GM23338 (cell line): ENCODE measurements at regions not wholly inside any gene's neighbourhood (a gene's known extent, or its start where the extent isn't known, plus 50 kb on each side); places are given as distances from the start of the nearest gene placed in this dataset.

Experiments used
- CREB1 ChIP-seq: fragments of 250-450 bp; sonication (Bioruptor Pico); IDR thresholded peaks from 2 replicates; pipeline ENCODE4 v1.5.0; 2020; ENCODE audit warnings: low read depth, mild to moderate bottlenecking, moderate library complexity
- CTCF ChIP-seq, 2 experiments: fragments of 200-600 bp in 1 of 2; sonication (generic) in 1 of 2; conservative IDR thresholded peaks; 2 replicates each; pipeline versions ENCODE4 v1.5.1 to v1.6.1; 2016 to 2017; ENCODE audit warnings: antibody characterized with exemption in 2 of 2, low read depth in 2 of 2, mild to moderate bottlenecking in 2 of 2, moderate library complexity in 1 of 2
- ETS1 ChIP-seq: IDR thresholded peaks from 2 replicates; pipeline ENCODE4 v1.6.1; 2016; ENCODE audit warnings: antibody characterized with exemption
- EZH2 ChIP-seq: fragments of 200-600 bp; sonication (generic); IDR thresholded peaks from one replicate; pipeline ENCODE4 v1.8.0; 2017; ENCODE audit warnings: antibody characterized with exemption, mild to moderate bottlenecking, low read depth; ENCODE audit not compliant: unreplicated experiment
- EZH2phosphoT487 ChIP-seq: fragments of 200-600 bp; sonication (generic); IDR thresholded peaks from one replicate; pipeline ENCODE4 v1.8.1; 2018; ENCODE audit warnings: antibody characterized with exemption; ENCODE audit not compliant: unreplicated experiment
- JUNB ChIP-seq: IDR thresholded peaks from one replicate; pipeline ENCODE4 v1.6.1; 2016; ENCODE audit warnings: antibody characterized with exemption; ENCODE audit not compliant: unreplicated experiment
- POLR2AphosphoS5 ChIP-seq: IDR thresholded peaks from 2 replicates; pipeline ENCODE4 v1.6.1; 2016; ENCODE audit warnings: antibody characterized with exemption, low read depth
- REST ChIP-seq: IDR thresholded peaks from one replicate; pipeline ENCODE4 v1.6.1; 2018; ENCODE audit warnings: antibody characterized with exemption; ENCODE audit not compliant: unreplicated experiment
- STAT1 ChIP-seq: IDR thresholded peaks from one replicate; pipeline ENCODE4 v1.6.1; 2016; ENCODE audit warnings: antibody characterized with exemption; ENCODE audit not compliant: unreplicated experiment

- TF ChIP-seq EZH2phosphoT487 (no peak), CTCF (conservative IDR thresholded peaks at IDR 0.05; ENCODE audit: low read depth in 2 of 2) (no peak), EZH2 (no peak), POLR2AphosphoS5 (no peak), CREB1 (CRISPR knock-in tag) (no peak), REST (no peak), STAT1 (no peak), ETS1 (no peak), JUNB (no peak)
Measured at GRCh38 chr4:129748991-129749390, 653.0 kb downstream of the C4orf33 start.
